Calu3 (cell line): ENCODE measurements at regions not wholly inside any gene's neighbourhood (a gene's known extent, or its start where the extent isn't known, plus 50 kb on each side); places are given as distances from the start of the nearest gene placed in this dataset.
"Not testable (repeated sequence)": the region's sequence is repeated elsewhere in the genome, so short reads cannot be mapped to it uniquely, and the experiment has no call there.

Experiments
- BruUV-seq: library from RNA; stranded (reverse); fragments of 400-500 nt; replicated peaks from 2 replicates; lab custom pipeline; 2021; lab: Mats Ljungman, UMichigan
- CTCF ChIA-PET: fragments of 300-600 bp; sonication (Branson Sonifier 250); formaldehyde crosslinking; loops from one replicate; lab custom pipeline; 2022; ENCODE audit warnings: antibody characterized with exemption; lab: Charles Lee
- DNase-seq: peaks from one replicate; pipeline ENCODE4 v3.0.0; 2022
- H3K27ac Mint-ChIP-seq: one replicate; pipeline ENCODE4 v1.8.0; 2022; ENCODE audit warnings: mixed read lengths; ENCODE audit not compliant: unreplicated experiment
- H3K27me3 Mint-ChIP-seq: one replicate; pipeline ENCODE4 v1.8.0; 2022; ENCODE audit warnings: mixed read lengths; ENCODE audit not compliant: unreplicated experiment
- H3K36me3 Mint-ChIP-seq: one replicate; pipeline ENCODE4 v1.8.0; 2022; ENCODE audit warnings: mild to moderate bottlenecking, moderate library complexity, mixed read lengths; ENCODE audit not compliant: insufficient read depth, unreplicated experiment
- H3K4me1 Mint-ChIP-seq: one replicate; pipeline ENCODE4 v1.8.0; 2022; ENCODE audit warnings: mild to moderate bottlenecking, low read depth, mixed read lengths; ENCODE audit not compliant: unreplicated experiment
- H3K4me3 Mint-ChIP-seq: one replicate; pipeline ENCODE4 v1.8.0; 2022; ENCODE audit warnings: mild to moderate bottlenecking, low read depth, moderate library complexity, mixed read lengths; ENCODE audit not compliant: unreplicated experiment
- H3K9me3 Mint-ChIP-seq: one replicate; pipeline ENCODE4 v1.8.0; 2022; ENCODE audit warnings: low read depth, mixed read lengths; ENCODE audit not compliant: unreplicated experiment
- intact Hi-C: fragments of 100-400 bp; cut with micrococcal nuclease; formaldehyde crosslinking; loops from one replicate; pipeline ENCODE4 v1.10.0; 2022; ENCODE audit not compliant: unreplicated experiment
- TF ChIP-seq, protein P1 (sequence below): fragments of 200-600 bp; IDR thresholded peaks from one replicate; pipeline ENCODE4 v1.8.0; 2022; ENCODE audit warnings: antibody characterized with exemption; ENCODE audit not compliant: unreplicated experiment

DNA sequence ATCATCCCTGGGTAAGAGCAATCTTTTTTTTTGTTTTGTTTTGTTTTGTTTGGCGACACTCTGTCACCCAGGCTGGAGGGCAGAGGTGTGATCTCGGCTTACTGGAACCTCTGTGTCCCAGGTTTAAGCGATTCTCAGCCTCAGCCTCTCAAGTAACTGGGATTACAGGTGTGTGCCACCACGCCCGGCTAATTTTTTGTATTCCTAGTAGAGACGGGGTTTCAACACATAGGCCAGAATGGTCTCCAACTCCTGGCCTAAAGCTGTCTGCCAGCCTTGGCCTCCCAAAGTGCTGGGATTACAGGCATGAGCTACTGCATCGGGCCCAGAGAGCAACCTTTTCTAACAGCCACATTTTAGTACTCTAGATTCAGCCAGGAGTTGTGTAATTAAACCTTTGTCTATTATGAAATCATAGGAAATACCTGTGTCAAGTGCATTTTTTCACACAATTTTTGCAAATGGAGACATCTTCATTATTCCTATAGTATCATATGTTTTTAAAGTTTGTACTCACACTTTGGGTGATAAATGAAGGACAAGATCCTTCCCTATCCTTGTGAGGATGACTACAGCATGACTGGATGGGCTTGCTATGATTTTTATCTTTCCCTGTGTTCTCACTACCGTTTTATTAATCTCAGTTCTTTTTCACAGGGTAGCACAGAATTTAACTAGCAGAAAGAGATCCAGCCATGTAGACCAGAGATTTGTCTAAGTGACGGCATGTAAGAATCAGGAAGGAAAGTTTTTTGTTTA lies 82.6 kb downstream of the OR2B2 start:
- intact Hi-C loops = loop anchor here (10.0 kb wide), 1 partner anchor 525 kb away; no protein-coding TSS in a partner anchor
- DNase-seq = no peak
- H3K4me1 Mint-ChIP-seq = peaks cover 17% of the 10 kb centered on the region
- no TSS peak for BruUV-seq
- no peaks in the 10 kb centered on the region for H3K27me3 Mint-ChIP-seq
- CTCF ChIA-PET = interaction anchor here (1.5 to 2.9 kb wide), 2 partner anchors 61 to 64 kb away, joined by 4 to 10 read pairs; a partner anchor contains a TSS
- peak overlapping the region; percentile 96 for H3K27ac Mint-ChIP-seq
- H3K4me3 Mint-ChIP-seq = peak overlapping the region; percentile 87
- TF ChIP-seq, protein P1, sequence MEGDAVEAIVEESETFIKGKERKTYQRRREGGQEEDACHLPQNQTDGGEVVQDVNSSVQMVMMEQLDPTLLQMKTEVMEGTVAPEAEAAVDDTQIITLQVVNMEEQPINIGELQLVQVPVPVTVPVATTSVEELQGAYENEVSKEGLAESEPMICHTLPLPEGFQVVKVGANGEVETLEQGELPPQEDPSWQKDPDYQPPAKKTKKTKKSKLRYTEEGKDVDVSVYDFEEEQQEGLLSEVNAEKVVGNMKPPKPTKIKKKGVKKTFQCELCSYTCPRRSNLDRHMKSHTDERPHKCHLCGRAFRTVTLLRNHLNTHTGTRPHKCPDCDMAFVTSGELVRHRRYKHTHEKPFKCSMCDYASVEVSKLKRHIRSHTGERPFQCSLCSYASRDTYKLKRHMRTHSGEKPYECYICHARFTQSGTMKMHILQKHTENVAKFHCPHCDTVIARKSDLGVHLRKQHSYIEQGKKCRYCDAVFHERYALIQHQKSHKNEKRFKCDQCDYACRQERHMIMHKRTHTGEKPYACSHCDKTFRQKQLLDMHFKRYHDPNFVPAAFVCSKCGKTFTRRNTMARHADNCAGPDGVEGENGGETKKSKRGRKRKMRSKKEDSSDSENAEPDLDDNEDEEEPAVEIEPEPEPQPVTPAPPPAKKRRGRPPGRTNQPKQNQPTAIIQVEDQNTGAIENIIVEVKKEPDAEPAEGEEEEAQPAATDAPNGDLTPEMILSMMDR = no peak
- H3K9me3 Mint-ChIP-seq = no peaks in the 10 kb centered on the region
- peaks cover 62% of the 10 kb centered on the region for H3K36me3 Mint-ChIP-seq

DNA sequence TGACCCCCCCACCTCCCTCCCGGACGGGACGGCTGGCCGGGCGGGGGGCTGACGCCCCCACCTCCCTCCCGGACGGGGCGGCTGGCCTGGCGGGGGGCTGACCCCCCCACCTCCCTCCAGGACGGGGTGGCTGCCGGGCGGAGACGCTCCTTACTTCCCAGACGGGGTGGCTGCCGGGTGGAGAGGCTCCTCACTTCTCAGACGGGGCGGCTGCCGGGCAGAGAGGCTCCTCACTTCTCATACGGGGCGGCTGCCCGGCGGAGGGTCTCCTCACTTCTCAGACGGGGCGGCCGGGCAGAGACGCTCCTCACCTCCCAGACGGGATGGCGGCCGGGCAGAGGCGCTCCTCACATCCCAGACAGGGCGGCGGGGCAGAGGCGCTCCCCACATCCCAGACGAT lies 84.7 kb downstream of the OR2B2 start:
- H3K27ac Mint-ChIP-seq, H3K4me3 Mint-ChIP-seq, intact Hi-C loops, DNase-seq, H3K27me3 Mint-ChIP-seq, H3K9me3 Mint-ChIP-seq, CTCF ChIA-PET, BruUV-seq: not testable (repeated sequence)
- peaks cover 21% of the 10 kb centered on the region for H3K4me1 Mint-ChIP-seq
- H3K36me3 Mint-ChIP-seq = peaks cover 66% of the 10 kb centered on the region

DNA sequence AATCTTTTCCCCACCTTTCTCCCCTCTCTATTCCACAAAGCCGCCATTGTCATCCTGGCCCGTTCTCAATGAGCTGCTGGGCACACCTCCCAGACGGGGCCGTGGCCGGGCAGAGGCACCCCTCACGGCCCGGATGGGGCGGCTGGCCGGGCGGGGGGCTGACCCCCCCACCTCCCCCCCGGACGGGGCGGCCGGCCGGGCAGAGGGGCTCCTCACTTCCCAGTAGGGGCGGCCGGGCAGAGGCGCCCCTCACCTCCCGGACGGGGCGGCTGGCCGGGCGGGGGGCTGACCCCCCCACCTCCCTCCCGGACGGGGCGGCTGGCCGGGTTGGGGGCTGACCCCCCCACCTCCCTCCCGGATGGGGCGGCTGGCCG lies 85.6 kb downstream of the OR2B2 start:
- H3K9me3 Mint-ChIP-seq, H3K27me3 Mint-ChIP-seq, CTCF ChIA-PET, intact Hi-C loops, BruUV-seq, DNase-seq: not testable (repeated sequence)
- Mint-ChIP-seq H3K36me3 (peaks cover 64% of the 10 kb centered on the region), H3K27ac (peak overlapping the region; percentile 99), H3K4me1 (peaks cover 21% of the 10 kb centered on the region), H3K4me3 (peak overlapping the region; percentile 72)

- Mint-ChIP-seq H3K4me3 (peak overlapping the region; percentile 72), H3K27ac (peak overlapping the region; percentile 99), H3K36me3 (peaks cover 58% of the 10 kb centered on the region), H3K4me1 (peaks cover 21% of the 10 kb centered on the region)
- CTCF ChIA-PET, intact Hi-C loops, H3K27me3 Mint-ChIP-seq, DNase-seq, H3K9me3 Mint-ChIP-seq, BruUV-seq: not testable (repeated sequence)
Measured at GRCh38 chr6:27825848-27826611, 86.2 kb downstream of the OR2B2 start.

GRCh38 chr6:27825025-27825793 lies 87.0 kb downstream of the OR2B2 start:
- H3K4me1 Mint-ChIP-seq = peaks cover 21% of the 10 kb centered on the region
- peak overlapping the region; percentile 99 for H3K27ac Mint-ChIP-seq
- BruUV-seq = no TSS peak
- peak overlapping the region; percentile 72 for H3K4me3 Mint-ChIP-seq
- intact Hi-C loops = no loop called here
- CTCF ChIA-PET = interaction anchor here (0.8 to 1.5 kb wide), 3 partner anchors 41 to 70 kb away, joined by 3 to 6 read pairs (median 3); a partner anchor contains a TSS
- H3K9me3 Mint-ChIP-seq = no peaks in the 10 kb centered on the region
- TF ChIP-seq, protein P1 = no peak
- no peaks in the 10 kb centered on the region for H3K27me3 Mint-ChIP-seq
- H3K36me3 Mint-ChIP-seq = peaks cover 50% of the 10 kb centered on the region
- no peak for DNase-seq

DNA sequence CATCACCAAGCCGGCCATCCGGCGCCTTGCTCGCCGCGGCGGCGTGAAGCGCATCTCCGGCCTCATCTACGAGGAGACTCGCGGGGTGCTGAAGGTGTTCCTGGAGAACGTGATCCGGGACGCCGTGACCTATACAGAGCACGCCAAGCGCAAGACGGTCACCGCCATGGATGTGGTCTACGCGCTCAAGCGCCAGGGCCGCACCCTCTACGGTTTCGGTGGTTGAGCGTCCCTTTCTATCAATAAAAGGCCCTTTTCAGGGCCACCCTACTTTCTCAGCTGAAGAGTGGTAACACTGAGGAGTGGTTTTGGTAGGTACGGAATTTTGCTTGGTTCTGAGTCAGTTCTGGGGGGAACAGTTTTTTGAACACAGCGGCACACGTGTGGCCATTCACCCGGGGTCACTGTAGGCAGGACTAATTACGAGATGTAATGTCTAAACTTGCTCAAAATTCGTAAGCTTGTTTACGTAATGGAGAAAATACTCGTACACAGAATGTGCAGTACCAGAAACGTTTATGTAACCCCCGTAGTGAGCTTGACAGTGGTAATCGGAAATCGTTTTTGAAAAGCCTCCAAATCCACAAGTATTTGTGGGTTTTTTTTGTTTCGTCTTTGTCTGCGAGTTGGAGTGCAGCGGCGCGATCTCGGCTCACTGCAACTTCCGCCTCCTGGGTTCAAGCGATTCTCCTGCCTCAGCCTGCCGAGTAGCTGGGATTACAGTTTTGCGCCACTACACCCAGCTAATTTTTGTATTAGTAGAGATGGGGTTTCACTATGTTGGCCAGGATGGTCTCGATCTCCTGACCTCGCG lies 87.8 kb downstream of the OR2B2 start:
- peaks cover 43% of the 10 kb centered on the region for H3K36me3 Mint-ChIP-seq
- peak; percentile 35 for DNase-seq
- BruUV-seq = TSS peak; percentile 88

DNA sequence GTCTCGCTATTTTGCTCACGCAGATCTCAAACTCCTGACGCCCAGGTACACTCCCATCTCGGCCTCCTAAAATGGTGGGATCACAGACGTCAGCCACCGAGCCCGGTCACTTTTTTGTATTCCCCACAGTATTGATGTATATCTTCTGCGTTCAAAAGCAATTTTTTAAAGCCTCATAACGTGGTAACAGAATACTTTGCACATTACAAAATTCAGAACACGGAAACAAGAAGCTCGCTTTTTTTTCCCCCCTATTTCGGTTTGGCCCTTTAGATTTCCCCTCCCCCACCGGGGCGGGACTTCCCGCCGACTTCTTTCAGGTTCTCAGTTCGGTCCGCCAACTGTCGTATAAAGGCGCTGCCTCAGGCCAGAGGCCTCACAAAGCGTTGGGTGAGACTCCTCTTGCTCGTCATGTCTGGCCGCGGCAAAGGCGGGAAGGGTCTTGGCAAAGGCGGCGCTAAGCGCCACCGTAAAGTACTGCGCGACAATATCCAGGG lies 88.4 kb downstream of the OR2B2 start:
- CTCF ChIA-PET = interaction anchor here (1.0 to 1.5 kb wide), 4 partner anchors 9 to 71 kb away, joined by 3 to 6 read pairs (median 4); a partner anchor contains a TSS
- H3K27me3 Mint-ChIP-seq, BruUV-seq, intact Hi-C loops, H3K9me3 Mint-ChIP-seq: not testable (repeated sequence)
- peak overlapping the region; percentile 72 for H3K4me3 Mint-ChIP-seq
- H3K27ac Mint-ChIP-seq = peak overlapping the region; percentile 99
- H3K36me3 Mint-ChIP-seq = peaks cover 43% of the 10 kb centered on the region
- DNase-seq = peak; percentile 88
- H3K4me1 Mint-ChIP-seq = peaks cover 21% of the 10 kb centered on the region

More for the DNA sequence above, 87.8 kb downstream of the OR2B2 start:
- CTCF ChIA-PET = interaction anchor here (0.8 to 1.5 kb wide), 5 partner anchors 10 to 71 kb away, joined by 3 to 6 read pairs (median 5); a partner anchor contains a TSS
- H3K27me3 Mint-ChIP-seq, H3K9me3 Mint-ChIP-seq, intact Hi-C loops: not testable (repeated sequence)
- peak overlapping the region; percentile 99 for H3K27ac Mint-ChIP-seq
- H3K4me3 Mint-ChIP-seq = peak overlapping the region; percentile 72
- H3K4me1 Mint-ChIP-seq = peaks cover 21% of the 10 kb centered on the region
